Right lobe of liver (tissue), 4 donors: ENCODE measurements at regions not wholly inside any gene's neighbourhood (a gene's known extent, or its start where the extent isn't known, plus 50 kb on each side); places are given as distances from the start of the nearest gene placed in this dataset.

Source experiments
- POLR2A ChIP-seq: fragments of 450-650 bp; IDR thresholded peaks from one replicate; pipeline ENCODE4 v1.6.1; 2017; ENCODE audit warnings: antibody characterized with exemption, mild to moderate bottlenecking
- TF ChIP-seq, protein P1 (sequence below), 4 donors: fragments of 200-600 bp in 3 of 4; fragments of 450-650 bp in 1 of 4; IDR thresholded peaks; one replicate each; pipeline versions ENCODE4 v1.5.1 to v1.8.0; 2016 to 2022; ENCODE audit warnings: antibody characterized with exemption in 4 of 4, mild to moderate bottlenecking in 2 of 4
- donor health status: DM: no; HTN: no; CAD: no.
- donor health status: DM: no; HTN: no; CAD: no.
- donor health status: DM: no; HTN: yes; CAD: no.

DNA sequence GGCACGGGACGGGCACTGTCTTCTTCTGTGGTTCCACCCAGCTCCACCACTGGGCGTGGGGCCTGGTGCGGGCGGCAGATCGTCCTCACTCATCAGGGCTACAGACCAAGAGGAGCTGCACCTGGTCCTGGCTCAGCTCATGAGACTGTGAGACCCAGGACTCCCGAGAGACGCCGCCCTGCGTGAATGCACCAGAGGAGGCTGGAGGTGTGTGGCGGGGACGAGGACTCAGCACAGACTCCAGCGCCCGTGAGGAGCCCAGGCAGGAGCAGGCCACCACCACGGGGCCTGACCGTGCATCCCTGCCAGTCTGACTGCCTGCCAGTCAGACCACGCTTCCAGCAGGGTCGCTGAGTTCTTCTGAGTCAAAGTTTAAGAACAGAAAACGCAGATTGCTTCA is 112.5 kb upstream of the SALL3 start:
- TF ChIP-seq, protein P1, sequence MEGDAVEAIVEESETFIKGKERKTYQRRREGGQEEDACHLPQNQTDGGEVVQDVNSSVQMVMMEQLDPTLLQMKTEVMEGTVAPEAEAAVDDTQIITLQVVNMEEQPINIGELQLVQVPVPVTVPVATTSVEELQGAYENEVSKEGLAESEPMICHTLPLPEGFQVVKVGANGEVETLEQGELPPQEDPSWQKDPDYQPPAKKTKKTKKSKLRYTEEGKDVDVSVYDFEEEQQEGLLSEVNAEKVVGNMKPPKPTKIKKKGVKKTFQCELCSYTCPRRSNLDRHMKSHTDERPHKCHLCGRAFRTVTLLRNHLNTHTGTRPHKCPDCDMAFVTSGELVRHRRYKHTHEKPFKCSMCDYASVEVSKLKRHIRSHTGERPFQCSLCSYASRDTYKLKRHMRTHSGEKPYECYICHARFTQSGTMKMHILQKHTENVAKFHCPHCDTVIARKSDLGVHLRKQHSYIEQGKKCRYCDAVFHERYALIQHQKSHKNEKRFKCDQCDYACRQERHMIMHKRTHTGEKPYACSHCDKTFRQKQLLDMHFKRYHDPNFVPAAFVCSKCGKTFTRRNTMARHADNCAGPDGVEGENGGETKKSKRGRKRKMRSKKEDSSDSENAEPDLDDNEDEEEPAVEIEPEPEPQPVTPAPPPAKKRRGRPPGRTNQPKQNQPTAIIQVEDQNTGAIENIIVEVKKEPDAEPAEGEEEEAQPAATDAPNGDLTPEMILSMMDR (IDR thresholded peaks at IDR 0.05): no peak
- no peak for TF ChIP-seq POLR2A
